ENCODE measurements at regions not wholly inside any gene's neighbourhood (a gene's known extent, or its start where the extent isn't known, plus 50 kb on each side); places are given as distances from the start of the nearest gene placed in this dataset.

DNA sequence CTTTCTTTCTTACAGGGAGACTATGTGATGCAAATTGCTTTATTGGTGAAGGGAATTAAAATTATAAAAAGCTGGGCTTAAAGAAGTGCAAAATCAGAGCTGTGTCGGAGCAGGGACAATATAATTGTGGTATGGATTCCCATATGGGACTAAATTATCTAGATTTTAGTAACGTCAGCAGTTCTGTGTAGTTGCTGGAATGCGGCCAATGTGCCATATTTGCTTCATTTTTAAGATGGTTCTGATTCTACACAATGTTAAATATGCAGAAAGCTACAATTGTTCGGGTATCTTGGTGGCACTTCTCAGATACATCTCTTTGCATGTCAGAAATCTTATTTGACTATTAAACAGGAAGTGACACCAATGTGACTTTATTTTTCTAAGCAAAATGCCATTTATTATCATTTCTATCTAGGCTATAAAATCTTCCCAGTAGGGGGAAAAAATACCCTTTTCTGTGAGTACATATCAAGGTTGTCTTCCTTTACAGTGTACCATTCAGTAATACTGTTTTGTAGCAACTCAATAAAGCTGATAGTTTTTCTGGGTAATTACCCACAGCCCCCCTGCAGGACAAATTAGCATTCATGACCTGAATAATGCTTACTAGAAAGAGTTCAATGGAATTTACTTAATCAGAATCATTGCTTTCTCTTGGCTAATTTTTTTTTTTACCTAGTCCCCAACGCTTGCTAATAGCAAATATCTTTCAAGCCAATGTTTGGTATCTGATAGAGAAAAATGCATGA, 288.3 kb upstream of the ADGRL2 start:
- DNase-seq: no peak
- no peaks in the 10 kb centered on the region for H3K36me3 ChIP-seq (replicated peaks in 1 of 2; ENCODE audit: control insufficient read depth in 1 of 2, insufficient read depth in 2 of 2, low read length in 2 of 2)
- Mint-ChIP-seq H3K27ac (no peak overlapping the region), H3K9me3 (peaks cover 0 to 3% (median 0%) of the 10 kb centered on the region in 7 donors), H3K27me3 (ENCODE audit: low read depth in 3 of 3) (no peaks in the 10 kb centered on the region), H3K36me3 (no peaks in the 10 kb centered on the region), H3K4me1 (no peaks in the 10 kb centered on the region), H3K4me3 (no peak overlapping the region)
- no peaks in the 10 kb centered on the region for H3K27me3 ChIP-seq (ENCODE audit: control insufficient read depth in 2 of 2, insufficient read depth in 2 of 2, low read length in 2 of 2)
- intact Hi-C loops (cut with micrococcal nuclease): no loop called here
- no peaks in the 10 kb centered on the region for H3K9me3 ChIP-seq (replicated peaks in 1 of 2; ENCODE audit: control insufficient read depth in 1 of 2, insufficient read depth in 1 of 2, low read length in 2 of 2)
- no peaks in the 10 kb centered on the region for H3K4me1 ChIP-seq (ENCODE audit: control insufficient read depth in 1 of 2, insufficient read depth in 2 of 2, low read length in 2 of 2)
- H2AFZ ChIP-seq (ENCODE audit: insufficient read depth, low read depth, low read length, poor library complexity, severe bottlenecking): no peak overlapping the region
- H3K79me2 ChIP-seq (ENCODE audit: insufficient read depth, low read length): no peaks in the 10 kb centered on the region
- no peak overlapping the region for H3K9ac ChIP-seq (ENCODE audit: insufficient read depth, low read length, poor library complexity, severe bottlenecking)
- no CpG with 5 or more reads among the region's 5 CpGs for WGBS (ENCODE audit: insufficient coverage)
- H4K20me1 ChIP-seq (ENCODE audit: insufficient read depth, low read length): no peaks in the 10 kb centered on the region
- H3K27ac ChIP-seq (ENCODE audit: low read depth in 1 of 2, low read length in 2 of 2): no peak overlapping the region
- TF ChIP-seq, protein P1, sequence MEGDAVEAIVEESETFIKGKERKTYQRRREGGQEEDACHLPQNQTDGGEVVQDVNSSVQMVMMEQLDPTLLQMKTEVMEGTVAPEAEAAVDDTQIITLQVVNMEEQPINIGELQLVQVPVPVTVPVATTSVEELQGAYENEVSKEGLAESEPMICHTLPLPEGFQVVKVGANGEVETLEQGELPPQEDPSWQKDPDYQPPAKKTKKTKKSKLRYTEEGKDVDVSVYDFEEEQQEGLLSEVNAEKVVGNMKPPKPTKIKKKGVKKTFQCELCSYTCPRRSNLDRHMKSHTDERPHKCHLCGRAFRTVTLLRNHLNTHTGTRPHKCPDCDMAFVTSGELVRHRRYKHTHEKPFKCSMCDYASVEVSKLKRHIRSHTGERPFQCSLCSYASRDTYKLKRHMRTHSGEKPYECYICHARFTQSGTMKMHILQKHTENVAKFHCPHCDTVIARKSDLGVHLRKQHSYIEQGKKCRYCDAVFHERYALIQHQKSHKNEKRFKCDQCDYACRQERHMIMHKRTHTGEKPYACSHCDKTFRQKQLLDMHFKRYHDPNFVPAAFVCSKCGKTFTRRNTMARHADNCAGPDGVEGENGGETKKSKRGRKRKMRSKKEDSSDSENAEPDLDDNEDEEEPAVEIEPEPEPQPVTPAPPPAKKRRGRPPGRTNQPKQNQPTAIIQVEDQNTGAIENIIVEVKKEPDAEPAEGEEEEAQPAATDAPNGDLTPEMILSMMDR (IDR thresholded peaks at IDR 0.05): no peak
- no peak overlapping the region for H3K4me2 ChIP-seq (replicated peaks; ENCODE audit: extremely low read depth, low read length, poor library complexity, severe bottlenecking)
- H3K4me3 ChIP-seq (replicated peaks in 1 of 3; ENCODE audit: low read depth in 2 of 3, low read length in 3 of 3): no peak overlapping the region

GRCh38 chr1:81511281-81511680, 289.5 kb upstream of the ADGRL2 start:
- no peak overlapping the region for H3K9ac ChIP-seq (ENCODE audit: insufficient read depth, low read length, poor library complexity, severe bottlenecking)
- H3K4me3 Mint-ChIP-seq: no peak overlapping the region
- no peak for DNase-seq
- no peaks in the 10 kb centered on the region for H3K36me3 Mint-ChIP-seq
- H3K79me2 ChIP-seq (ENCODE audit: insufficient read depth, low read length): no peaks in the 10 kb centered on the region
- intact Hi-C loops (cut with micrococcal nuclease): no loop called here
- no peaks in the 10 kb centered on the region for H3K27me3 ChIP-seq (ENCODE audit: control insufficient read depth in 2 of 2, insufficient read depth in 2 of 2, low read length in 2 of 2)
- H3K4me1 Mint-ChIP-seq: no peaks in the 10 kb centered on the region
- no peak overlapping the region for H3K27ac Mint-ChIP-seq
- H3K4me3 ChIP-seq (replicated peaks in 1 of 3; ENCODE audit: low read depth in 2 of 3, low read length in 3 of 3): no peak overlapping the region
- no peaks in the 10 kb centered on the region for H3K36me3 ChIP-seq (replicated peaks in 1 of 2; ENCODE audit: control insufficient read depth in 1 of 2, insufficient read depth in 2 of 2, low read length in 2 of 2)
- no peaks in the 10 kb centered on the region for H3K4me1 ChIP-seq (ENCODE audit: control insufficient read depth in 1 of 2, insufficient read depth in 2 of 2, low read length in 2 of 2)
- no peaks in the 10 kb centered on the region for H3K27me3 Mint-ChIP-seq (ENCODE audit: low read depth in 3 of 3)
- H3K4me2 ChIP-seq (replicated peaks; ENCODE audit: extremely low read depth, low read length, poor library complexity, severe bottlenecking): no peak overlapping the region
- no peaks in the 10 kb centered on the region for H4K20me1 ChIP-seq (ENCODE audit: insufficient read depth, low read length)
- H3K27ac ChIP-seq (ENCODE audit: low read depth in 1 of 2, low read length in 2 of 2): no peak overlapping the region
- no CpG with 5 or more reads among the region's 3 CpGs for WGBS (ENCODE audit: insufficient coverage)
- TF ChIP-seq, protein P1 (IDR thresholded peaks at IDR 0.05): no peak
- no peaks in the 10 kb centered on the region for H3K9me3 ChIP-seq (replicated peaks in 1 of 2; ENCODE audit: control insufficient read depth in 1 of 2, insufficient read depth in 1 of 2, low read length in 2 of 2)
- H2AFZ ChIP-seq (ENCODE audit: insufficient read depth, low read depth, low read length, poor library complexity, severe bottlenecking): no peak overlapping the region
- peaks cover 0 to 3% (median 0%) of the 10 kb centered on the region in 7 donors for H3K9me3 Mint-ChIP-seq
